Neural cell (in vitro differentiated cells): ENCODE measurements at regions not wholly inside any gene's neighbourhood (a gene's known extent, or its start where the extent isn't known, plus 50 kb on each side); places are given as distances from the start of the nearest gene placed in this dataset.
"Not testable (repeated sequence)": the region's sequence is repeated elsewhere in the genome, so short reads cannot be mapped to it uniquely, and the experiment has no call there.

Source experiments
- H2AFZ ChIP-seq: fragments of 200-600, 300-800 bp; sonication (generic), shearing (Covaris generic); 2 replicates; pipeline ENCODE4 v1.6.0; 2014; ENCODE audit warnings: low read depth, mild to moderate bottlenecking, antibody characterized with exemption, low read length, moderate library complexity
- H3F3A ChIP-seq: fragments of 200-600 bp; shearing (Covaris generic); 2 replicates; pipeline ENCODE4 v1.6.1; 2016; ENCODE audit warnings: mild to moderate bottlenecking, moderate library complexity, mixed read lengths, antibody characterized with exemption, low read length; ENCODE audit not compliant: insufficient read depth, poor library complexity, severe bottlenecking
- H3K27ac ChIP-seq: fragments of 200-600, 300-800 bp; sonication (generic), shearing (Covaris generic); 2 replicates; pipeline ENCODE4 v1.5.1; 2014; ENCODE audit warnings: mild to moderate bottlenecking, low read length, moderate library complexity
- H3K27me3 ChIP-seq: fragments of 300-800, 200-600 bp; sonication (generic), shearing (Covaris generic); 2 replicates; pipeline ENCODE4 v1.6.0; 2014; ENCODE audit warnings: mild to moderate bottlenecking, low read depth, low read length, moderate library complexity; ENCODE audit not compliant: insufficient read depth
- H3K36me3 ChIP-seq: fragments of 300-800, 200-600 bp; sonication (generic), shearing (Covaris generic); 2 replicates; pipeline ENCODE4 v1.5.1; 2014; ENCODE audit warnings: mild to moderate bottlenecking, antibody characterized with exemption, low read length, moderate library complexity; ENCODE audit not compliant: insufficient read depth
- H3K4me2 ChIP-seq: fragments of 300-800, 200-600 bp; sonication (generic), shearing (Covaris generic); 2 replicates; pipeline ENCODE4 v1.6.0; 2014; ENCODE audit warnings: mild to moderate bottlenecking, low read length
- H3K4me3 ChIP-seq: fragments of 300-800, 200-600 bp; sonication (generic), shearing (Covaris generic); 2 replicates; pipeline ENCODE4 v1.5.1; 2014; ENCODE audit warnings: mild to moderate bottlenecking, low read length, moderate library complexity
- H3K79me2 ChIP-seq: fragments of 200-600 bp; shearing (Covaris generic); replicated peaks from 2 replicates; pipeline ENCODE4 v1.6.0; 2014; ENCODE audit warnings: mild to moderate bottlenecking, low read length, moderate library complexity; ENCODE audit not compliant: insufficient read depth
- H3K9ac ChIP-seq: fragments of 300-800, 200-600 bp; sonication (generic), shearing (Covaris generic); 2 replicates; pipeline ENCODE4 v1.6.1; 2016; ENCODE audit warnings: mild to moderate bottlenecking, low read length, mixed read lengths
- H3K9me2 ChIP-seq: fragments of 200-600 bp; shearing (Covaris generic); 2 replicates; pipeline ENCODE4 v1.6.1; 2016; ENCODE audit warnings: mild to moderate bottlenecking, low read length, mixed read lengths; ENCODE audit not compliant: insufficient read depth
- H3K9me3 ChIP-seq: fragments of 200-600, 300-800 bp; sonication (generic), shearing (Covaris generic); 2 replicates; pipeline ENCODE4 v1.6.1; 2016; ENCODE audit warnings: mild to moderate bottlenecking, mixed run types, low read length, moderate library complexity, mixed read lengths
- H4K20me1 ChIP-seq: fragments of 200-600 bp; shearing (Covaris generic); 2 replicates; pipeline ENCODE4 v1.6.1; 2016; ENCODE audit warnings: mild to moderate bottlenecking, mixed run types; ENCODE audit not compliant: insufficient read depth
- EP300 ChIP-seq: fragments of 450-650 bp; conservative IDR thresholded peaks from 2 replicates; pipeline ENCODE4 v1.6.1; 2014; ENCODE audit warnings: antibody characterized with exemption, mild to moderate bottlenecking, moderate library complexity; ENCODE audit not compliant: poor library complexity, severe bottlenecking
- EZH2 ChIP-seq: fragments of 200-600, 300-800 bp; shearing (Covaris generic), sonication (generic); IDR thresholded peaks from 2 replicates; pipeline ENCODE4 v1.6.1; 2014; ENCODE audit warnings: antibody characterized with exemption, low read length, borderline replicate concordance, mild to moderate bottlenecking; ENCODE audit not compliant: insufficient read depth, poor library complexity, severe bottlenecking
- MXI1 ChIP-seq: fragments of 450-650 bp; conservative IDR thresholded peaks from 2 replicates; pipeline ENCODE4 v1.6.1; 2014; ENCODE audit warnings: antibody characterized with exemption, mild to moderate bottlenecking; ENCODE audit not compliant: poor library complexity, severe bottlenecking
- POLR2AphosphoS5 ChIP-seq: IDR thresholded peaks from 2 replicates; pipeline ENCODE4 v1.6.1; 2012
- RAD21 ChIP-seq: fragments of 450-650 bp; conservative IDR thresholded peaks from 2 replicates; pipeline ENCODE4 v1.6.1; 2014; ENCODE audit warnings: antibody characterized with exemption, mild to moderate bottlenecking, moderate library complexity
- SMC3 ChIP-seq: fragments of 450-650 bp; conservative IDR thresholded peaks from 2 replicates; pipeline ENCODE4 v1.6.1; 2014; ENCODE audit warnings: antibody characterized with exemption, mild to moderate bottlenecking, moderate library complexity; ENCODE audit not compliant: poor library complexity
- TAF1 ChIP-seq: IDR thresholded peaks from 2 replicates; pipeline ENCODE4 v1.6.1; 2012; ENCODE audit warnings: low read depth
- TF ChIP-seq, protein P1 (sequence below): IDR thresholded peaks from 2 replicates; pipeline ENCODE4 v1.6.1; 2012; ENCODE audit warnings: borderline replicate concordance
- TF ChIP-seq, protein P2 (sequence below): fragments of 450-650 bp; IDR thresholded peaks from 2 replicates; pipeline ENCODE4 v1.5.1; 2014; ENCODE audit warnings: antibody characterized with exemption, mild to moderate bottlenecking, moderate library complexity; ENCODE audit not compliant: poor library complexity, severe bottlenecking

DNA sequence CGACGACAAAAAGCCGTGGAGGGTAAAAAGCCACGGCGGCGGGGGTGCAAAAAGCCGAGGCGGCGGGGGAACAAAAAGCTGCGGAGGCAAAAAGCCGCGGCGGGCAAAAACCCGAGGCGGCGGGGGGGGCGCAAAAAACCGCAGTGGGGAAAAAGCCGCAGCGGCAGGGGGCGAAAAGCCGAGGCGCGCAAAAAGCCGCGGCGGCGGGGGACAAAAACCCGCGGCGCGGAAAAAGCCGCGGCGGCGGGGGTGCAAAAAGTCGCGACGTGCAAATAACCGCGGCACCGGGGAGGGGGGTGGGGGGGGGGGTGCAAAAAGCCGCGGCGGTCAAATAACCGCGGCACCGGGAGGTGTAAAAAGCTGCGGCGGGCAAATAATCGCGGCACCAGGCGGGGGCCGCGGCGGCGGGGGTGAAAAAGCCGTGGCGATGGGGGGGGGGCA lies 511.5 kb downstream of the FOXD4L5 start:
- Histone ChIP-seq H4K20me1 (no peaks in the 10 kb centered on the region), H3F3A (no peaks in the 10 kb centered on the region), H3K36me3 (no peaks in the 10 kb centered on the region), H3K9me3 (no peaks in the 10 kb centered on the region), H3K27me3 (peaks cover 12% of the 10 kb centered on the region), H3K4me3 (peak overlapping the region; percentile 55), H3K79me2 (no peaks in the 10 kb centered on the region), H3K9ac (no peak overlapping the region), H2AFZ (no peak overlapping the region), H3K27ac (no peak overlapping the region), H3K9me2 (no peaks in the 10 kb centered on the region), H3K4me2 (no peak overlapping the region)
- TF ChIP-seq, protein P1, sequence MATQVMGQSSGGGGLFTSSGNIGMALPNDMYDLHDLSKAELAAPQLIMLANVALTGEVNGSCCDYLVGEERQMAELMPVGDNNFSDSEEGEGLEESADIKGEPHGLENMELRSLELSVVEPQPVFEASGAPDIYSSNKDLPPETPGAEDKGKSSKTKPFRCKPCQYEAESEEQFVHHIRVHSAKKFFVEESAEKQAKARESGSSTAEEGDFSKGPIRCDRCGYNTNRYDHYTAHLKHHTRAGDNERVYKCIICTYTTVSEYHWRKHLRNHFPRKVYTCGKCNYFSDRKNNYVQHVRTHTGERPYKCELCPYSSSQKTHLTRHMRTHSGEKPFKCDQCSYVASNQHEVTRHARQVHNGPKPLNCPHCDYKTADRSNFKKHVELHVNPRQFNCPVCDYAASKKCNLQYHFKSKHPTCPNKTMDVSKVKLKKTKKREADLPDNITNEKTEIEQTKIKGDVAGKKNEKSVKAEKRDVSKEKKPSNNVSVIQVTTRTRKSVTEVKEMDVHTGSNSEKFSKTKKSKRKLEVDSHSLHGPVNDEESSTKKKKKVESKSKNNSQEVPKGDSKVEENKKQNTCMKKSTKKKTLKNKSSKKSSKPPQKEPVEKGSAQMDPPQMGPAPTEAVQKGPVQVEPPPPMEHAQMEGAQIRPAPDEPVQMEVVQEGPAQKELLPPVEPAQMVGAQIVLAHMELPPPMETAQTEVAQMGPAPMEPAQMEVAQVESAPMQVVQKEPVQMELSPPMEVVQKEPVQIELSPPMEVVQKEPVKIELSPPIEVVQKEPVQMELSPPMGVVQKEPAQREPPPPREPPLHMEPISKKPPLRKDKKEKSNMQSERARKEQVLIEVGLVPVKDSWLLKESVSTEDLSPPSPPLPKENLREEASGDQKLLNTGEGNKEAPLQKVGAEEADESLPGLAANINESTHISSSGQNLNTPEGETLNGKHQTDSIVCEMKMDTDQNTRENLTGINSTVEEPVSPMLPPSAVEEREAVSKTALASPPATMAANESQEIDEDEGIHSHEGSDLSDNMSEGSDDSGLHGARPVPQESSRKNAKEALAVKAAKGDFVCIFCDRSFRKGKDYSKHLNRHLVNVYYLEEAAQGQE, result no peak
- TF ChIP-seq POLR2AphosphoS5 (no peak), TAF1 (no peak), SMC3 (no peak), EP300 (no peak), RAD21 (no peak), MXI1 (no peak), EZH2 (no peak)
- TF ChIP-seq, protein P2, sequence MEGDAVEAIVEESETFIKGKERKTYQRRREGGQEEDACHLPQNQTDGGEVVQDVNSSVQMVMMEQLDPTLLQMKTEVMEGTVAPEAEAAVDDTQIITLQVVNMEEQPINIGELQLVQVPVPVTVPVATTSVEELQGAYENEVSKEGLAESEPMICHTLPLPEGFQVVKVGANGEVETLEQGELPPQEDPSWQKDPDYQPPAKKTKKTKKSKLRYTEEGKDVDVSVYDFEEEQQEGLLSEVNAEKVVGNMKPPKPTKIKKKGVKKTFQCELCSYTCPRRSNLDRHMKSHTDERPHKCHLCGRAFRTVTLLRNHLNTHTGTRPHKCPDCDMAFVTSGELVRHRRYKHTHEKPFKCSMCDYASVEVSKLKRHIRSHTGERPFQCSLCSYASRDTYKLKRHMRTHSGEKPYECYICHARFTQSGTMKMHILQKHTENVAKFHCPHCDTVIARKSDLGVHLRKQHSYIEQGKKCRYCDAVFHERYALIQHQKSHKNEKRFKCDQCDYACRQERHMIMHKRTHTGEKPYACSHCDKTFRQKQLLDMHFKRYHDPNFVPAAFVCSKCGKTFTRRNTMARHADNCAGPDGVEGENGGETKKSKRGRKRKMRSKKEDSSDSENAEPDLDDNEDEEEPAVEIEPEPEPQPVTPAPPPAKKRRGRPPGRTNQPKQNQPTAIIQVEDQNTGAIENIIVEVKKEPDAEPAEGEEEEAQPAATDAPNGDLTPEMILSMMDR, result no peak

DNA sequence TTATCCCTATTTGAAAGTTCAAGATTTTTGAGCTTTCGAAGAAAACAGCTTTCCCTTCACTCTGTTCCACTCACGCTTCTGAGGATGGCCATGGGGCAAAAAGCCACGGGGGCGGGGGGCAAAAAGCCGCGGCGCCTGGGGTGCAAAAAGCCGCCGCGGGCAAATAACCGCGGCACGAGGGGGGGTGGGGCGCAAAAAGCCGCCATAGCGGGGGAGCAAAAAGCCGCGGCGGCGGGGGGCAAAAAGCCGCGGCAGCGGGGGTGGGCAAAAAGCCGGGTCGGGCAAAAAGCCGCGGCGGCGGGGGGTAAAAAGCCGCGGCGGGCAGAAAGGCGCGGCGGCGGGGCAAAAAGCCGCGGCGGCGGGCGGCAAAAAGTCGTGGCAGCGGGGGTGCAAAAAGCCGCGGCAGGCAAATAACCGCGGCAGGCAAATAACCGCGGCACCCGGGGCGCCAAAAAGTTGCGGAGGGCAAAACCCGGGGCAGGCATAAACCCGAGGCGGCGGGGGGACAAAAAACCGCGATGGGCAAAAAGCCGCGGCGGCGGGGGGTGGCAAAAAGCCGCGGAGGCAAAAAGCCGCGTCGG lies 512.2 kb downstream of the FOXD4L5 start:
- not testable (repeated sequence) for H3K9ac ChIP-seq, H3K27ac ChIP-seq, H2AFZ ChIP-seq, H3K36me3 ChIP-seq, H4K20me1 ChIP-seq, H3F3A ChIP-seq, H3K4me2 ChIP-seq, H3K9me2 ChIP-seq, H3K79me2 ChIP-seq, H3K9me3 ChIP-seq
- Histone ChIP-seq H3K27me3 (peaks cover 12% of the 10 kb centered on the region), H3K4me3 (peak overlapping the region; percentile 55)

DNA sequence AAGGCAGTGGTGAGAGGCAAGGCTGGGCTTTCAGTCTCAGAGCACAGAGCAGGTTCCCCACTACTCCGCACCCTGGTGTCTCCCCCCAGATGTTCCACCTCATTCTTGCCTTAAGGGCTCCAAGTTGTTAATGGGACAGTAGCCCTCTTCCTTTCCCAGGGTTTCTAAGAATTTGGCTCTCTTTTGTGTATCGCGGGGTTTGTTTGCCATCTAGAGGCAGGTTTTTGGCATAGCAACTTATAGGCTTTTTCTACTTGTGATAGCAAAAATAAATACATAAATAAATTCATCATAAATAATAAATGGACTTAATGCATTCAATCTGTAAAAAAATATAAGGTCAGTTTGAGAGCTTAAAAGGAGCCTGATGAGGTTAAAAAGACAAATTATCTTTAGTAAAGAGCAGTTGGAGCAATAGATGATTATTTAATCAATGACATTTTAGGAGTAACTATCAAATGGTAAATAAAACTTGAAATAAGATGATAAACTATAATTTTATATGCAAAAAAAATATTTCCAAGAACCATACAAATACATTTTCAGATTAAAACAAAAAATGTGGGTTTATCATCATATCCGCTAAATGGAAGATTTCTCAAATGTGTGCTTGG lies 512.8 kb downstream of the FOXD4L5 start:
- not testable (repeated sequence) for H3K9me3 ChIP-seq, H4K20me1 ChIP-seq, H3K4me3 ChIP-seq, H3K9me2 ChIP-seq, H3K36me3 ChIP-seq, H3F3A ChIP-seq, H3K79me2 ChIP-seq, H3K27ac ChIP-seq, H3K4me2 ChIP-seq, H3K9ac ChIP-seq, H2AFZ ChIP-seq
- peaks cover 12% of the 10 kb centered on the region for H3K27me3 ChIP-seq
